PC-3 (cell line): ENCODE measurements at regions not wholly inside any gene's neighbourhood (a gene's known extent, or its start where the extent isn't known, plus 50 kb on each side); places are given as distances from the start of the nearest gene placed in this dataset.

ENCODE experiments used
- ATAC-seq: fragments of 200-7000 bp; cut with Tn5 transposase; 2 replicates; pipeline ENCODE4 v1.9.1; 2020; ENCODE audit warnings: mild to moderate bottlenecking, moderate library complexity
- BruUV-seq: library from RNA; stranded (reverse); fragments of 400-500 nt; replicated peaks from 2 replicates; lab custom pipeline; 2021; lab: Mats Ljungman, UMichigan
- CTCF ChIA-PET: fragments of 300-600 bp; sonication (Branson Sonifier 250); formaldehyde crosslinking; loops from one replicate; lab custom pipeline; 2022; ENCODE audit warnings: antibody characterized with exemption; lab: Charles Lee
- POLR2A ChIA-PET: fragments of 300-600 bp; sonication (Branson Sonifier 250); formaldehyde crosslinking; loops from one replicate; lab custom pipeline; 2022; ENCODE audit warnings: antibody characterized with exemption; ENCODE audit not compliant: unreplicated experiment; lab: Charles Lee
- DNase-seq: peaks from one replicate; pipeline ENCODE4 v3.0.0-alpha.2; 2015
- H2AFZ ChIP-seq: fragments of 300-600 bp; sonication (generic); 2 replicates; pipeline ENCODE4 v1.6.0; 2016; ENCODE audit warnings: antibody characterized with exemption, low read length
- H3F3A ChIP-seq: fragments of 300-600 bp; sonication (generic); one replicate; pipeline ENCODE4 v1.6.0; 2017; ENCODE audit warnings: antibody characterized with exemption, low read length, control low read depth, mild to moderate bottlenecking; ENCODE audit not compliant: unreplicated experiment
- H3K27ac ChIP-seq: fragments of 300-600 bp; sonication (generic); 2 replicates; pipeline ENCODE4 v1.5.1; 2016; ENCODE audit warnings: mild to moderate bottlenecking, low read length
- H3K27me3 ChIP-seq: fragments of 300-600 bp; sonication (generic); 2 replicates; pipeline ENCODE4 v1.6.1; 2016; ENCODE audit warnings: low read length, mixed read lengths
- H3K36me3 ChIP-seq: fragments of 300-600 bp; sonication (generic); 2 replicates; pipeline ENCODE4 v1.6.1; 2016; ENCODE audit warnings: low read depth, mixed run types, low read length, mixed read lengths
- H3K4me1 ChIP-seq: fragments of 300-600 bp; sonication (generic); 2 replicates; pipeline ENCODE4 v1.5.1; 2016; ENCODE audit warnings: low read length; ENCODE audit not compliant: insufficient read depth
- H3K4me2 ChIP-seq: fragments of 300-600 bp; sonication (generic); 2 replicates; pipeline ENCODE4 v1.6.0; 2016; ENCODE audit warnings: low read length
- H3K4me3 ChIP-seq: fragments of 300-600 bp; sonication (generic); 2 replicates; pipeline ENCODE4 v1.5.1; 2016; ENCODE audit warnings: mild to moderate bottlenecking, low read length, mixed read lengths
- H3K79me2 ChIP-seq: fragments of 300-600 bp; sonication (generic); 2 replicates; pipeline ENCODE4 v1.6.1; 2017; ENCODE audit warnings: low read length, mixed read lengths
- H3K9ac ChIP-seq: fragments of 300-600 bp; sonication (generic); 2 replicates; pipeline ENCODE4 v1.6.0; 2016; ENCODE audit warnings: mild to moderate bottlenecking, low read length
- H3K9me2 ChIP-seq: fragments of 300-600 bp; sonication (generic); replicated peaks from 2 replicates; pipeline ENCODE4 v1.6.1; 2016; ENCODE audit warnings: mixed run types, low read length, mixed read lengths
- H3K9me3 ChIP-seq: fragments of 300-600 bp; sonication (generic); 2 replicates; pipeline ENCODE4 v1.6.1; 2016; ENCODE audit warnings: low read length, mixed read lengths
- H4K20me1 ChIP-seq: fragments of 300-600 bp; sonication (generic); 2 replicates; pipeline ENCODE4 v1.6.1; 2016; ENCODE audit warnings: low read length, mixed read lengths
- CTCF ChIP-seq: fragments of 300-600 bp; sonication (generic); conservative IDR thresholded peaks from 2 replicates; pipeline ENCODE4 v1.5.1; 2017; ENCODE audit warnings: antibody characterized with exemption, low read depth, mild to moderate bottlenecking, low read length
- EZH2 ChIP-seq: fragments of 300-600 bp; sonication (generic); IDR thresholded peaks from one replicate; pipeline ENCODE4 v1.6.1; 2017; ENCODE audit warnings: antibody characterized with exemption, mild to moderate bottlenecking, low read length; ENCODE audit not compliant: unreplicated experiment
- EZH2phosphoT487 ChIP-seq: fragments of 300-600 bp; sonication (generic); IDR thresholded peaks from 2 replicates; pipeline ENCODE4 v1.6.1; 2018; ENCODE audit warnings: mild to moderate bottlenecking, antibody characterized with exemption, low read length, borderline replicate concordance
- intact Hi-C: fragments of 100-400 bp; cut with micrococcal nuclease; formaldehyde crosslinking; loops from 2 replicates; pipeline ENCODE4 v1.9.0; 2023

GRCh38 chr7:106187613-106188350 lies 75.7 kb upstream of the SYPL1 start:
- Histone ChIP-seq H4K20me1 (no peaks in the 10 kb centered on the region), H3K79me2 (no peaks in the 10 kb centered on the region), H3K9me2 (no peaks in the 10 kb centered on the region), H3K27ac (no peak overlapping the region), H3F3A (no peaks in the 10 kb centered on the region), H3K9ac (no peak overlapping the region), H3K27me3 (no peaks in the 10 kb centered on the region), H3K9me3 (no peaks in the 10 kb centered on the region), H2AFZ (no peak overlapping the region; the same call in 1 of the 2 replicates), H3K4me2 (no peak overlapping the region), H3K4me3 (no peak overlapping the region), H3K4me1 (no peaks in the 10 kb centered on the region), H3K36me3 (no peaks in the 10 kb centered on the region)
- intact Hi-C loops = no loop called here
- peak; percentile 64 for ATAC-seq
- TF ChIP-seq CTCF = no peak
- TF ChIP-seq EZH2 = no peak
- no peak for TF ChIP-seq EZH2phosphoT487
- CTCF ChIA-PET = no interaction called here
- BruUV-seq = no TSS peak
- POLR2A ChIA-PET = no interaction called here
- peak; percentile 40 for DNase-seq

DNA sequence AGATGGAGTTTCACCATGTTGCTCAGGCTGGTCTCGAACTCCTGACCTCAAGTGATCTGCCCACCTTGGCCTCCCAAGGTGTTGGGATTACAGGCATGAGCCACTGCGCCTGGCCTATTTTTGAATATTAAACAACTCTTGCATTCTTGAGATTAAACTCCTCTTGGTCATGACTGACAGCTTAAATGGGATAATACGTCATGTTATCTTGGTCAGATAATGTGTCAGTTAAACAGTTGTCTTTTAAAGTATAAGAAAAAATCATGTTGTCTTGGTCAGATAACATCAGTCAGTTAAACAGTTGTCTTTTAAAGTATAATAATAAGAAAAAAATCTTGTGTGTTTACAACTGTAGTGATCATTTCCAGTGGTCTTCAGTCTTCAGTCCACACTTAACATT lies 73.6 kb upstream of the SYPL1 start:
- CTCF ChIA-PET = no interaction called here
- no peak overlapping the region for H3K9ac ChIP-seq
- no peak overlapping the region for H3K27ac ChIP-seq
- H2AFZ ChIP-seq = no peak overlapping the region
- POLR2A ChIA-PET = no interaction called here
- no peak overlapping the region for H3K4me3 ChIP-seq
- no peaks in the 10 kb centered on the region for H3K9me3 ChIP-seq
- H3K4me1 ChIP-seq = no peaks in the 10 kb centered on the region
- intact Hi-C loops = no loop called here
- TF ChIP-seq CTCF = no peak
- TF ChIP-seq EZH2 = no peak
- no peak for TF ChIP-seq EZH2phosphoT487
- BruUV-seq = no TSS peak
- H3K79me2 ChIP-seq = no peaks in the 10 kb centered on the region
- H4K20me1 ChIP-seq = no peaks in the 10 kb centered on the region
- H3K4me2 ChIP-seq = no peak overlapping the region
- ATAC-seq (no peak), DNase-seq (no peak)
- H3F3A ChIP-seq = no peaks in the 10 kb centered on the region
- H3K9me2 ChIP-seq = no peaks in the 10 kb centered on the region
- H3K27me3 ChIP-seq = no peaks in the 10 kb centered on the region
- no peaks in the 10 kb centered on the region for H3K36me3 ChIP-seq

GRCh38 chr7:106183952-106184351 lies 71.8 kb upstream of the SYPL1 start:
- no peak overlapping the region for H3K9ac ChIP-seq
- no peaks in the 10 kb centered on the region for H3K9me2 ChIP-seq
- CTCF ChIA-PET = no interaction called here
- no peak for TF ChIP-seq CTCF
- TF ChIP-seq EZH2 = no peak
- no peak for TF ChIP-seq EZH2phosphoT487
- peaks cover 13% of the 10 kb centered on the region for H3K4me1 ChIP-seq
- no peaks in the 10 kb centered on the region for H3K9me3 ChIP-seq
- H3K36me3 ChIP-seq = no peaks in the 10 kb centered on the region
- H3K79me2 ChIP-seq = no peaks in the 10 kb centered on the region
- H3K27ac ChIP-seq = no peak overlapping the region
- no peak overlapping the region for H2AFZ ChIP-seq
- no peaks in the 10 kb centered on the region for H3F3A ChIP-seq
- intact Hi-C loops = no loop called here
- DNase-seq (no peak), ATAC-seq (no peak)
- H3K4me3 ChIP-seq = no peak overlapping the region
- no peaks in the 10 kb centered on the region for H3K27me3 ChIP-seq
- BruUV-seq = no TSS peak
- POLR2A ChIA-PET = no interaction called here
- no peaks in the 10 kb centered on the region for H4K20me1 ChIP-seq
- no peak overlapping the region for H3K4me2 ChIP-seq
